ENCODE measurements at regions not wholly inside any gene's neighbourhood (a gene's known extent, or its start where the extent isn't known, plus 50 kb on each side); places are given as distances from the start of the nearest gene placed in this dataset.

DNA sequence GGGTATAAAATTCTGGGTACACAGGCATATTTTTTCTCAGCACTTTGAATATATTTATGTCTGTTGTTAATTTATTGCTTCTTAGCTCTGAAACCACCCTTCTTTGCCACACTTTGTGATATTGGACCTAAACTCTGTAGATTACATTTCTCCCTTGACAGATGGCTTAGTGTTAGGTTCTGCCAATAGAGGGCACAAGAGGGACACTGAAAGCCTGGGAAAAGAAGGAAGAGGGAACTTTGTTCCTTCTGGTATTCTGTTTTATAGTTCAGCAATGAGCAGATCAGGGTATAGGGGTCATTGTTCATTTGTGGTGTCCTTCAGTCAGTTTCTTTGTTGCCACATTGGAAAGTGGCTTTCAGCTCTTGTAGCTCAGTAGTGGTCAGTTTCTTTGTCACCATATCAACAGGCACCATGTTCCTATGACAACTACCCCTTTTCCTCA is 423.5 kb upstream of the PROX1 start:
- no peak for DNase-seq (ENCODE audit: low spot score in 2 of 2, unreplicated experiment in 2 of 2)
- TF ChIP-seq CTCF (IDR thresholded peaks at IDR 0.05; ENCODE audit: unreplicated experiment): no peak
- no peaks in the 10 kb centered on the region for H3K27me3 Mint-ChIP-seq (ENCODE audit: low read depth)
- peaks cover 58% of the 10 kb centered on the region for H3K9me3 Mint-ChIP-seq
- no peak overlapping the region for H3K4me3 Mint-ChIP-seq
- H3K4me1 Mint-ChIP-seq: no peaks in the 10 kb centered on the region
- H3K27ac Mint-ChIP-seq: no peak overlapping the region
- H3K36me3 Mint-ChIP-seq: peaks cover 2% of the 10 kb centered on the region

- H3K9me3 Mint-ChIP-seq: peaks cover 30% of the 10 kb centered on the region
- no peak for TF ChIP-seq CTCF (IDR thresholded peaks at IDR 0.05; ENCODE audit: unreplicated experiment)
- no peak for DNase-seq (ENCODE audit: low spot score in 2 of 2, unreplicated experiment in 2 of 2)
- H3K27ac Mint-ChIP-seq: no peak overlapping the region
- peaks cover 7% of the 10 kb centered on the region for H3K4me1 Mint-ChIP-seq
- no peak overlapping the region for H3K4me3 Mint-ChIP-seq
- H3K27me3 Mint-ChIP-seq (ENCODE audit: low read depth): peaks cover 25% of the 10 kb centered on the region
- peaks cover 2% of the 10 kb centered on the region for H3K36me3 Mint-ChIP-seq
Observed at GRCh38 chr1:213568929-213569815, 418.6 kb upstream of the PROX1 start.

- no peak for DNase-seq (ENCODE audit: low spot score in 2 of 2, unreplicated experiment in 2 of 2)
- Mint-ChIP-seq H3K4me1 (peaks cover 7% of the 10 kb centered on the region), H3K27ac (no peak overlapping the region), H3K4me3 (no peak overlapping the region), H3K9me3 (peaks cover 24% of the 10 kb centered on the region), H3K36me3 (peaks cover 2% of the 10 kb centered on the region), H3K27me3 (ENCODE audit: low read depth) (peaks cover 31% of the 10 kb centered on the region)
- TF ChIP-seq CTCF (IDR thresholded peaks at IDR 0.05; ENCODE audit: unreplicated experiment): no peak
Observed at GRCh38 chr1:213569816-213570150, 418.0 kb upstream of the PROX1 start.

DNA sequence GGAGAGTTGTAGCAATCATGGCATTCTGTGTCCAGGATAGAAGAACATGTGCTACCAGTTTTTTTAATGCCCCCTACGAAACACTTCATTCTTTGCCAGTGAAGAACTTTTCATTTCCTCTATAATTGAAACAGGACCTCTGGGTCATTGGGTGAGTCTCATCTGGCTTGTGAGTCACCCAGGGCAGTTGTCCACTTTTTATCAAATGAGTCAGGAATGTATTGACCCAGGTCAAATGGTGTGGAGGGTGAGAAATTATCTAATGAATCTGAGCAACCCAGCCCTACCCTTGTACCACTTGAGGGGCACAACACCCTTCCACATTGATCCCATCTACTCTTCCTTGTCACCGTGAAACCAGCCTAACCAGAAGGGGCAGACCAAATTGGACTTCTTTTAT is 417.3 kb upstream of the PROX1 start:
- Mint-ChIP-seq H3K27me3 (ENCODE audit: low read depth) (peaks cover 33% of the 10 kb centered on the region), H3K27ac (no peak overlapping the region), H3K4me1 (peaks cover 7% of the 10 kb centered on the region), H3K4me3 (no peak overlapping the region), H3K36me3 (peaks cover 2% of the 10 kb centered on the region), H3K9me3 (peaks cover 17% of the 10 kb centered on the region)
- no peak for DNase-seq (ENCODE audit: low spot score in 2 of 2, unreplicated experiment in 2 of 2)
- TF ChIP-seq CTCF (IDR thresholded peaks at IDR 0.05; ENCODE audit: unreplicated experiment): no peak

GRCh38 chr1:213571419-213571818 is 416.4 kb upstream of the PROX1 start:
- Mint-ChIP-seq H3K4me1 (peaks cover 7% of the 10 kb centered on the region), H3K27ac (no peak overlapping the region), H3K27me3 (ENCODE audit: low read depth) (peaks cover 35% of the 10 kb centered on the region), H3K4me3 (no peak overlapping the region), H3K36me3 (peaks cover 2% of the 10 kb centered on the region), H3K9me3 (peaks cover 10% of the 10 kb centered on the region)
- no peak for DNase-seq (ENCODE audit: low spot score in 2 of 2, unreplicated experiment in 2 of 2)
- TF ChIP-seq CTCF (IDR thresholded peaks at IDR 0.05; ENCODE audit: unreplicated experiment): no peak

Data from mesothelial cell of epicardium (in vitro differentiated cells).